Astrocyte (in vitro differentiated cells and primary cell): ENCODE measurements at regions not wholly inside any gene's neighbourhood (a gene's known extent, or its start where the extent isn't known, plus 50 kb on each side); places are given as distances from the start of the nearest gene placed in this dataset.

ENCODE experiments used
- CTCF ChIP-seq: IDR thresholded peaks from 2 replicates; pipeline ENCODE4 v1.5.1; 2011; ENCODE audit warnings: low read depth, mild to moderate bottlenecking, inconsistent platforms, low read length, moderate library complexity; ENCODE audit not compliant: insufficient read depth
- EZH2 ChIP-seq: IDR thresholded peaks from 2 replicates; pipeline ENCODE4 v1.6.1; 2012; ENCODE audit warnings: mild to moderate bottlenecking, low read length, inconsistent platforms; ENCODE audit not compliant: insufficient read depth

- no peak for TF ChIP-seq CTCF
- no peak for TF ChIP-seq EZH2
Measured at GRCh38 chr12:125996443-125996842, 931.2 kb downstream of the AACS start.
